AG09309 (cell line): ENCODE measurements at regions not wholly inside any gene's neighbourhood (a gene's known extent, or its start where the extent isn't known, plus 50 kb on each side); places are given as distances from the start of the nearest gene placed in this dataset.

Source experiments
- DNase-seq: peaks from one replicate; pipeline ENCODE4 v3.0.0-alpha.2; 2010; ENCODE audit warnings: low read depth
- H3K4me3 ChIP-seq: 2 replicates; pipeline ENCODE4 v1.5.1; 2011; ENCODE audit warnings: mild to moderate bottlenecking, low read depth, low read length, moderate library complexity; ENCODE audit not compliant: control insufficient read depth
- CTCF ChIP-seq: IDR thresholded peaks from 2 replicates; pipeline ENCODE4 v1.5.1; 2011; ENCODE audit warnings: mild to moderate bottlenecking, low read depth, low read length, inconsistent platforms; ENCODE audit not compliant: insufficient read depth, control insufficient read depth; ENCODE audit errors: missing control alignments

GRCh38 chr6:134457941-134458340, 140.0 kb upstream of the SGK1 start:
- no peak for DNase-seq
- no peak overlapping the region for H3K4me3 ChIP-seq
- no peak for TF ChIP-seq CTCF

GRCh38 chr6:134456226-134456625, 138.3 kb upstream of the SGK1 start:
- TF ChIP-seq CTCF, result no peak
- DNase-seq, result no peak
- H3K4me3 ChIP-seq, result no peak overlapping the region

- no peak for TF ChIP-seq CTCF
- no peak for DNase-seq
- no peak overlapping the region for H3K4me3 ChIP-seq
These were observed 137.4 kb upstream of the SGK1 start for GRCh38 chr6:134455319-134455718.

- DNase-seq, result no peak
- no peak for TF ChIP-seq CTCF
- no peak overlapping the region for H3K4me3 ChIP-seq
These were observed 136.9 kb upstream of the SGK1 start for GRCh38 chr6:134454794-134455193.

GRCh38 chr6:134453792-134454510, 136.0 kb upstream of the SGK1 start:
- no peak overlapping the region for H3K4me3 ChIP-seq
- TF ChIP-seq CTCF, result no peak
- DNase-seq, result no peak

- H3K4me3 ChIP-seq, result no peak overlapping the region
- no peak for DNase-seq
These were observed 135.0 kb upstream of the SGK1 start for GRCh38 chr6:134452906-134453305.

More at GRCh38 chr6:134452906-134453305, 135.0 kb upstream of the SGK1 start:
- no peak for TF ChIP-seq CTCF
